ENCODE measurements at regions not wholly inside any gene's neighbourhood (a gene's known extent, or its start where the extent isn't known, plus 50 kb on each side); places are given as distances from the start of the nearest gene placed in this dataset.
"Not testable (repeated sequence)": the region's sequence is repeated elsewhere in the genome, so short reads cannot be mapped to it uniquely, and the experiment has no call there.

GRCh38 chr7:146057958-146058357, 58.6 kb upstream of the CNTNAP2 start:
- DNase-seq (ENCODE audit: low read depth) = no peak

- no peak for DNase-seq (ENCODE audit: low read depth)
Measured at GRCh38 chr7:146054909-146055308, 61.7 kb upstream of the CNTNAP2 start.

GRCh38 chr7:146053492-146053891, 63.1 kb upstream of the CNTNAP2 start:
- no peak for DNase-seq (ENCODE audit: low read depth)

- DNase-seq (ENCODE audit: low read depth) = not testable (repeated sequence)
Measured at GRCh38 chr7:146043310-146043709, 73.3 kb upstream of the CNTNAP2 start.

- DNase-seq (ENCODE audit: low read depth) = no peak
Measured at GRCh38 chr7:146028251-146028750, 88.3 kb upstream of the CNTNAP2 start.

GRCh38 chr7:146027243-146027642, 89.4 kb upstream of the CNTNAP2 start:
- no peak for DNase-seq (ENCODE audit: low read depth)

GRCh38 chr7:146022776-146023175, 93.8 kb upstream of the CNTNAP2 start:
- DNase-seq (ENCODE audit: low read depth) = no peak

- DNase-seq (ENCODE audit: low read depth) = not testable (repeated sequence)
Measured at GRCh38 chr7:146019041-146020004, 97.3 kb upstream of the CNTNAP2 start.

GRCh38 chr7:146017366-146017765, 99.2 kb upstream of the CNTNAP2 start:
- DNase-seq (ENCODE audit: low read depth) = not testable (repeated sequence)

GRCh38 chr7:146014154-146014553, 102.4 kb upstream of the CNTNAP2 start:
- not testable (repeated sequence) for DNase-seq (ENCODE audit: low read depth)

GRCh38 chr7:146008293-146008692, 108.3 kb upstream of the CNTNAP2 start:
- no peak for DNase-seq (ENCODE audit: low read depth)

- no peak for DNase-seq (ENCODE audit: low read depth)
Measured at GRCh38 chr7:146004805-146005204, 111.8 kb upstream of the CNTNAP2 start.

- no peak for DNase-seq (ENCODE audit: low read depth)
Measured at GRCh38 chr7:146002431-146003078, 114.0 kb upstream of the CNTNAP2 start.

- no peak for DNase-seq (ENCODE audit: low read depth)
Measured at GRCh38 chr7:146002008-146002407, 114.6 kb upstream of the CNTNAP2 start.

GRCh38 chr7:146000882-146001281, 115.7 kb upstream of the CNTNAP2 start:
- no peak for DNase-seq (ENCODE audit: low read depth)

- no peak for DNase-seq (ENCODE audit: low read depth)
Measured at GRCh38 chr7:145989469-145989868, 127.1 kb upstream of the CNTNAP2 start.

- DNase-seq (ENCODE audit: low read depth) = no peak
Measured at GRCh38 chr7:145986248-145986874, 130.2 kb upstream of the CNTNAP2 start.

- no peak for DNase-seq (ENCODE audit: low read depth)
Measured at GRCh38 chr7:145978769-145979168, 137.8 kb upstream of the CNTNAP2 start.

- no peak for DNase-seq (ENCODE audit: low read depth)
Measured at GRCh38 chr7:145959981-145960380, 156.6 kb upstream of the CNTNAP2 start.

- DNase-seq (ENCODE audit: low read depth) = no peak
Measured at GRCh38 chr7:145957160-145957890, 159.3 kb upstream of the CNTNAP2 start.

GRCh38 chr7:145951566-145951965, 165.0 kb upstream of the CNTNAP2 start:
- DNase-seq (ENCODE audit: low read depth) = no peak

- no peak for DNase-seq (ENCODE audit: low read depth)
Measured at GRCh38 chr7:145928937-145929336, 187.7 kb upstream of the CNTNAP2 start.

All from stimulated activated CD8-positive, alpha-beta memory T cell treated with anti-CD3 and anti-CD28 coated beads, Interleukin-15, amount 100 ng/mL, for 1 hour (primary cell).